ENCODE measurements at regions not wholly inside any gene's neighbourhood (a gene's known extent, or its start where the extent isn't known, plus 50 kb on each side); places are given as distances from the start of the nearest gene placed in this dataset.

GRCh38 chr14:58697930-58698642 is 60.3 kb downstream of the DACT1 start:
- Mint-ChIP-seq H3K4me1 (ENCODE audit: low read depth) (peaks cover 2% of the 10 kb centered on the region), H3K27ac (no peak overlapping the region), H3K36me3 (ENCODE audit: low read depth) (no peaks in the 10 kb centered on the region), H3K4me3 (no peak overlapping the region), H3K27me3 (peaks cover 4% of the 10 kb centered on the region), H3K9me3 (no peaks in the 10 kb centered on the region)
- DNase-seq, result no peak

- peaks cover 2% of the 10 kb centered on the region for H3K4me1 Mint-ChIP-seq (ENCODE audit: low read depth)
- peaks cover 4% of the 10 kb centered on the region for H3K27me3 Mint-ChIP-seq
These were observed 62.0 kb downstream of the DACT1 start for GRCh38 chr14:58699681-58700205.

GRCh38 chr14:58701156-58701555 is 63.4 kb downstream of the DACT1 start:
- Mint-ChIP-seq H3K4me1 (ENCODE audit: low read depth) (peaks cover 2% of the 10 kb centered on the region), H3K4me3 (no peak overlapping the region), H3K36me3 (ENCODE audit: low read depth) (no peaks in the 10 kb centered on the region), H3K27ac (no peak overlapping the region), H3K27me3 (peaks cover 8% of the 10 kb centered on the region), H3K9me3 (no peaks in the 10 kb centered on the region)
- no peak for DNase-seq

More at GRCh38 chr14:58699681-58700205, 62.0 kb downstream of the DACT1 start:
- no peak for DNase-seq
- H3K27ac Mint-ChIP-seq, result no peak overlapping the region
- no peak overlapping the region for H3K4me3 Mint-ChIP-seq
- no peaks in the 10 kb centered on the region for H3K36me3 Mint-ChIP-seq (ENCODE audit: low read depth)
- no peaks in the 10 kb centered on the region for H3K9me3 Mint-ChIP-seq

GRCh38 chr14:58701604-58702003 is 63.8 kb downstream of the DACT1 start:
- peaks cover 2% of the 10 kb centered on the region for H3K4me1 Mint-ChIP-seq (ENCODE audit: low read depth)
- no peaks in the 10 kb centered on the region for H3K36me3 Mint-ChIP-seq (ENCODE audit: low read depth)
- H3K27ac Mint-ChIP-seq, result no peak overlapping the region
- DNase-seq, result no peak
- peaks cover 8% of the 10 kb centered on the region for H3K27me3 Mint-ChIP-seq
- H3K9me3 Mint-ChIP-seq, result no peaks in the 10 kb centered on the region
- no peak overlapping the region for H3K4me3 Mint-ChIP-seq

GRCh38 chr14:58702441-58703160 is 64.8 kb downstream of the DACT1 start:
- Mint-ChIP-seq H3K4me1 (ENCODE audit: low read depth) (peaks cover 2% of the 10 kb centered on the region), H3K4me3 (no peak overlapping the region), H3K27ac (no peak overlapping the region), H3K9me3 (no peaks in the 10 kb centered on the region), H3K36me3 (ENCODE audit: low read depth) (no peaks in the 10 kb centered on the region), H3K27me3 (peaks cover 8% of the 10 kb centered on the region)
- no peak for DNase-seq

GRCh38 chr14:58703161-58703506 is 65.4 kb downstream of the DACT1 start:
- Mint-ChIP-seq H3K4me1 (ENCODE audit: low read depth) (peaks cover 2% of the 10 kb centered on the region), H3K9me3 (no peaks in the 10 kb centered on the region), H3K27me3 (peaks cover 8% of the 10 kb centered on the region), H3K36me3 (ENCODE audit: low read depth) (no peaks in the 10 kb centered on the region), H3K27ac (no peak overlapping the region), H3K4me3 (no peak overlapping the region)
- no peak for DNase-seq

- Mint-ChIP-seq H3K27me3 (peaks cover 8% of the 10 kb centered on the region), H3K4me1 (ENCODE audit: low read depth) (peaks cover 2% of the 10 kb centered on the region), H3K36me3 (ENCODE audit: low read depth) (no peaks in the 10 kb centered on the region), H3K4me3 (no peak overlapping the region), H3K27ac (no peak overlapping the region), H3K9me3 (no peaks in the 10 kb centered on the region)
- DNase-seq, result no peak
These were observed 67.3 kb downstream of the DACT1 start for GRCh38 chr14:58705066-58705465.

GRCh38 chr14:58707949-58708348 is 70.2 kb downstream of the DACT1 start:
- DNase-seq, result no peak
- peaks cover 8% of the 10 kb centered on the region for H3K27me3 Mint-ChIP-seq
- H3K4me3 Mint-ChIP-seq, result no peak overlapping the region
- no peak overlapping the region for H3K27ac Mint-ChIP-seq
- H3K9me3 Mint-ChIP-seq, result no peaks in the 10 kb centered on the region
- no peaks in the 10 kb centered on the region for H3K4me1 Mint-ChIP-seq (ENCODE audit: low read depth)
- H3K36me3 Mint-ChIP-seq (ENCODE audit: low read depth), result no peaks in the 10 kb centered on the region

- Mint-ChIP-seq H3K36me3 (ENCODE audit: low read depth) (no peaks in the 10 kb centered on the region), H3K27me3 (peaks cover 2% of the 10 kb centered on the region), H3K4me3 (no peak overlapping the region), H3K4me1 (ENCODE audit: low read depth) (no peaks in the 10 kb centered on the region), H3K9me3 (no peaks in the 10 kb centered on the region), H3K27ac (no peak overlapping the region)
- DNase-seq, result no peak
These were observed 72.2 kb downstream of the DACT1 start for GRCh38 chr14:58709949-58710348.

- Mint-ChIP-seq H3K4me3 (no peak overlapping the region), H3K9me3 (no peaks in the 10 kb centered on the region), H3K27me3 (no peaks in the 10 kb centered on the region), H3K27ac (no peak overlapping the region), H3K36me3 (ENCODE audit: low read depth) (no peaks in the 10 kb centered on the region), H3K4me1 (ENCODE audit: low read depth) (peaks cover 2% of the 10 kb centered on the region)
- DNase-seq, result no peak
These were observed 73.6 kb downstream of the DACT1 start for GRCh38 chr14:58711382-58711781.

GRCh38 chr14:58712357-58712756 is 74.6 kb downstream of the DACT1 start:
- H3K27ac Mint-ChIP-seq, result no peak overlapping the region
- H3K4me3 Mint-ChIP-seq, result no peak overlapping the region
- DNase-seq, result no peak
- no peaks in the 10 kb centered on the region for H3K27me3 Mint-ChIP-seq
- no peaks in the 10 kb centered on the region for H3K36me3 Mint-ChIP-seq (ENCODE audit: low read depth)
- no peaks in the 10 kb centered on the region for H3K9me3 Mint-ChIP-seq
- peaks cover 5% of the 10 kb centered on the region for H3K4me1 Mint-ChIP-seq (ENCODE audit: low read depth)

- H3K4me3 Mint-ChIP-seq, result no peak overlapping the region
These were observed 75.9 kb downstream of the DACT1 start for GRCh38 chr14:58713677-58714076.

GRCh38 chr14:58716706-58717105 is 78.9 kb downstream of the DACT1 start:
- no peaks in the 10 kb centered on the region for H3K9me3 Mint-ChIP-seq
- H3K36me3 Mint-ChIP-seq (ENCODE audit: low read depth), result no peaks in the 10 kb centered on the region
- H3K4me1 Mint-ChIP-seq (ENCODE audit: low read depth), result peaks cover 5% of the 10 kb centered on the region
- no peak overlapping the region for H3K27ac Mint-ChIP-seq
- no peaks in the 10 kb centered on the region for H3K27me3 Mint-ChIP-seq
- DNase-seq, result no peak
- no peak overlapping the region for H3K4me3 Mint-ChIP-seq

More at GRCh38 chr14:58713677-58714076, 75.9 kb downstream of the DACT1 start:
- Mint-ChIP-seq H3K36me3 (ENCODE audit: low read depth) (no peaks in the 10 kb centered on the region), H3K27me3 (no peaks in the 10 kb centered on the region), H3K9me3 (no peaks in the 10 kb centered on the region), H3K27ac (no peak overlapping the region), H3K4me1 (ENCODE audit: low read depth) (peaks cover 5% of the 10 kb centered on the region)
- no peak for DNase-seq

- DNase-seq, result no peak
- H3K4me3 Mint-ChIP-seq, result no peak overlapping the region
- peaks cover 5% of the 10 kb centered on the region for H3K4me1 Mint-ChIP-seq (ENCODE audit: low read depth)
- H3K9me3 Mint-ChIP-seq, result no peaks in the 10 kb centered on the region
- H3K27me3 Mint-ChIP-seq, result no peaks in the 10 kb centered on the region
- no peaks in the 10 kb centered on the region for H3K36me3 Mint-ChIP-seq (ENCODE audit: low read depth)
- H3K27ac Mint-ChIP-seq, result no peak overlapping the region
These were observed 79.4 kb downstream of the DACT1 start for GRCh38 chr14:58717211-58717610.

GRCh38 chr14:58717813-58718212 is 80.1 kb downstream of the DACT1 start:
- H3K27ac Mint-ChIP-seq, result no peak overlapping the region
- DNase-seq, result no peak
- H3K9me3 Mint-ChIP-seq, result no peaks in the 10 kb centered on the region
- H3K4me1 Mint-ChIP-seq (ENCODE audit: low read depth), result peaks cover 5% of the 10 kb centered on the region
- no peak overlapping the region for H3K4me3 Mint-ChIP-seq
- H3K36me3 Mint-ChIP-seq (ENCODE audit: low read depth), result no peaks in the 10 kb centered on the region
- no peaks in the 10 kb centered on the region for H3K27me3 Mint-ChIP-seq

All from activated T-cell treated with anti-CD3 and anti-CD28 coated beads, Interleukin-2, amount 50 U/mL, for 24 hours (primary cell).